Frontal cortex (tissue), 3 donors: ENCODE measurements at regions not wholly inside any gene's neighbourhood (a gene's known extent, or its start where the extent isn't known, plus 50 kb on each side); places are given as distances from the start of the nearest gene placed in this dataset.
"Not testable (repeated sequence)": the region's sequence is repeated elsewhere in the genome, so short reads cannot be mapped to it uniquely, and the experiment has no call there.

Experiments used
- DNase-seq, 2 donors: peaks; one replicate each; pipeline ENCODE4 v3.0.0; 2012; ENCODE audit warnings: low spot score in 2 of 2
- FAIRE-seq: peaks from 2 replicates; lab custom pipeline; 2012; peaks lifted over from hg19 to GRCh38; lab: Jason Lieb, UNC
- donor health status: control.
- donor health status: control.
- donor health status: control.

- DNase-seq (no peak), FAIRE-seq (no peak)
Observed at GRCh38 chr11:106275151-106275550, 197.7 kb downstream of the AASDHPPT start.

GRCh38 chr11:106276126-106276525 is 198.7 kb downstream of the AASDHPPT start:
- DNase-seq: no peak
- FAIRE-seq: no peak

GRCh38 chr11:106276859-106277436 is 199.5 kb downstream of the AASDHPPT start:
- DNase-seq (no peak), FAIRE-seq (no peak)

DNA sequence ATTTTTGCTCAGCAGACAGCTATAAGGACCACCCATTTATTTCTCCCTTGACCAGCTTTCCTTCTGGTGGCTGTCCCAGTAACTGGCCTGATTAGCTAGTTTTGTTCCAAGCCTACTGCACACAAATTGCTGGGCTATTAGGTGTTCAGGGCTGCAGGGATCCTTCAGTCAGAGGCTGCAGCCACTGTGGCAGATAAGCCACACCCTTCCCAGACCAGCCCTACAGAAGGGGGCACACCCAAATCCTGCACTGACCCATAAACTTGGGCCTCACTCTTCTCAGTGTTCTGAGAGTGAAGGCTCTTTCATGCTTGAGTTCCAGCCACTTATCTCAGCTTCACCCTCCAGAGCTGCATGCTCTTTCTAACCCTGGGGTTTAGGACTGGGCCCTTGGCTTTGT is 200.0 kb downstream of the AASDHPPT start:
- DNase-seq (no peak), FAIRE-seq (no peak)

DNA sequence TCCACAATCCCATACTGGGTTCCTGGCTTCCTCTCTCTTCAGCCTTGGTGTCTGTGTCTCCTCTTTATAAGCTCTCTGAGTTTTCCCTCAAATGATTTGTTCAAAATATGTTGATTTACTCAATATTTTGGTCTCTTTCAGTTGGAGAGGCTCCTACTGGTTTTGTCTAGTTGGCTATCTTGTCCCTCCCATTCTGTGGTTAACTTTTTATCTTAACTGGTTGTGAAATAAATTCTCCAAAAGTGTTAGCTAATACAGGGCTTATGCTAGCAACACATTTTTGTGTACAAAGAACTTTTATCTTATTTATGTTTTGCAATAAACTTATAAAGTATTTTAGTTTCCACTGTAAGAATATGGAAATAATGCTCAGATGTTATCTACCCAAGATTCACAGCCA is 200.9 kb downstream of the AASDHPPT start:
- no peak for DNase-seq
- FAIRE-seq: no peak

- DNase-seq: no peak
- FAIRE-seq: no peak
Observed at GRCh38 chr11:106280036-106280435, 202.6 kb downstream of the AASDHPPT start.

DNA sequence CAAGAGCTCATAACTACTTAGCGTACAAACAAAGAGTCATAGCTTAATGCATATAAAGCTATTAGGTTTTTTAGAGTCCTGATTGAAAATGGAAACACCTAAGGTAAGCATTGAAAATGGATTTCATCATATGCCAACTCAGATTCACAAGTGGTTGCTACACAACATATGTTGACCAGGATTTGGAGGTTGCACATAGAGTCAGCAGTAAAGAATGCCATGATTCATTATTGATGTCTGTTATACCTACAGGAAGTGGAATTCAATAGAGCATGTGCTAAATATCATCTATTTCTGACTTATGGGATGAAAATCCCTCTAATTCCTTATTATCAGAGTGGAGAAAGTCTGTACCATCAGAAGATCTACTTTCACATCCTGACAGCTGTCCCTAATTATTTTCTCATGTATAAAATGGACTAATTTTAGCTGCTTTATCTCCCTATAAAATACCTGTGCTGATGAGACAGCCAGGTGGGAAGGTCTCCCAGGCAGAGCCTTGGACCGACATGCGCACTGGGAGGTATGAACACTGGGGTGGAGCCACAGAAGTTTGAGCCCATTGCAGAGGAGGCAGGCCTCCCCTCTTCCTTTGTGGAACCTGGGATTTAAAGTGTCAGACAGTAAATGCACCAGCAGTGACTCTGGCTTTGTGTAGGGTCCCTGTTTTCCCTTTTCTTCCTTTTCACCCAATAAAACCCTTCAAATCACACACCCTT is 204.2 kb downstream of the AASDHPPT start:
- no peak for FAIRE-seq

DNA sequence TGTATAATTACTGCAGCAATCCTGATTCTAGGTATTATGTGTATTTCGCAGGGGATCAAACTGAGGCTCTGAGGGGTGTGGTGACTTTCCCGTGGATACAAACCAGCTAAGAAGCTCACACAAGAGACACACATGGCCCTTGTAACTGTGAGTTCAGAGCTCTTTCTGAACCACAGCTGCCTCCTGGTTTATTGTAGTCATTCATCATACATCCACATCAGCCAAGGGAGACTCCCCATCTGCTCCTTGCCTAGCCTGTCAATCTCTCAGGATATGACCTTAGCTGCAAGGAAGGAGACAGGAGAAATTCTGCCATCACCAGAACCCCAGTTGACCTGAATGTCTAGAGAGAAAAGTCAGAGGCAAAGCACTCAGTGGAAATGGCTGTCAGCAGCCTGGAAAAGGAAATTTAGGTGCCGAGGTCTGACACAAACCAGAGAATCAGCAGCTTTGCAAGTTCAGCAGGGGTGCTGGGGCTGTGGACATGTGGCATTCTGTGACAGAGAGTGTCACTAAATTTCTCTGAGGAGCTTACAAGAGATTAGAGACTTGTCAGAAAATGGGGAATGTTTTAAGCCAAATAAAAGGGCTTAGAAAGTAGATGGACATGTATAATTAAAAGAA is 209.5 kb downstream of the AASDHPPT start:
- FAIRE-seq (no peak), DNase-seq (no peak)

More for the DNA sequence above, 204.2 kb downstream of the AASDHPPT start:
- DNase-seq: no peak

- FAIRE-seq: no peak
Observed at GRCh38 chr11:106288057-106288456, 210.6 kb downstream of the AASDHPPT start.

DNA sequence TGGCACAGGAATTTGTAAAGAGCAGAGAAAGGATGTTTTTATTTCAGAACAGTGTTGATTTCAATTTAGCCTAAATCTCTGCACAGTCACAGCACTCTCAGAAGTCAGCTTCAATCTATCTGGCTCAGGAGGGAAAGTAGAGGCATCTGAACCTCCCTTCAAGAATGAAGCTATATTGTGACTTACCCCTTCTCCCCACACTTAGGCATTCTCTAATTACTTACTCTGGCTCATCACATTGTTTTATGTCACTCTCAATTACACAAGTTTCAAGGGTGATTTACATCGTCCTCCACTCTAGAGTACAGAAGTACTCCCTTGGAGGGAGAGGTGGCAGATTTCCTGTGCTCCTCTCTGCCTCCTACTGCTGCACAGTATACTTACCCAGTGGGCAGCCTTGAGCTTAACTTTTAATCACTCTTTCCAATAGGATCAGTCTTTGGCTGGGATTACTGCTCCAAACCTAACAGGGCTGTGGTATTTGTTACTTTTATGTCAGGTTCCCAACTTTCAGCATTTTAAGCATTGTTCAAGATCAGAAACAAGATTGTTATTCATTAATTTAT is 211.4 kb downstream of the AASDHPPT start:
- no peak for DNase-seq
- no peak for FAIRE-seq

More at GRCh38 chr11:106288057-106288456, 210.6 kb downstream of the AASDHPPT start:
- no peak for DNase-seq

DNA sequence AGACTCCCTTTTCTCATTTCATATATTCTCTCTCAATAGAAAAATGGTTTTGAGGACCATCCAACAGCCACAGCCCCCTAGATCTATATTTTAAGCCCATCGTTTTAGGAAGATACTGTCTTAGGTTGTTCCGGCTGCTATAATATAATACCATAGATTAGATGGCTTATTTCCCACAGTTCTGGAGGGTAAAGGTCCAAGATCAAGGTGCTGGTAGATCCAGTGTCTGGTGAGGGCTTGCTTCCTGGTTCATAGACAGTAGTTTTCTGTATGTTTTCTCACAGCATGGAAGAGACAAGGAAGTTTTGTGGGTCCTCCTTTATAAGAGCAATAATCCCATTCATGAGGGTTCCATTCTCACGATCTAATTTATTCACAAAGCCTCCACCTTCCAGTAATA is 215.1 kb downstream of the AASDHPPT start:
- FAIRE-seq: no peak
- no peak for DNase-seq

GRCh38 chr11:106295974-106296373 is 218.5 kb downstream of the AASDHPPT start:
- FAIRE-seq: no peak
- DNase-seq: no peak

GRCh38 chr11:106302416-106302815 is 225.0 kb downstream of the AASDHPPT start:
- DNase-seq (no peak), FAIRE-seq (no peak)

DNA sequence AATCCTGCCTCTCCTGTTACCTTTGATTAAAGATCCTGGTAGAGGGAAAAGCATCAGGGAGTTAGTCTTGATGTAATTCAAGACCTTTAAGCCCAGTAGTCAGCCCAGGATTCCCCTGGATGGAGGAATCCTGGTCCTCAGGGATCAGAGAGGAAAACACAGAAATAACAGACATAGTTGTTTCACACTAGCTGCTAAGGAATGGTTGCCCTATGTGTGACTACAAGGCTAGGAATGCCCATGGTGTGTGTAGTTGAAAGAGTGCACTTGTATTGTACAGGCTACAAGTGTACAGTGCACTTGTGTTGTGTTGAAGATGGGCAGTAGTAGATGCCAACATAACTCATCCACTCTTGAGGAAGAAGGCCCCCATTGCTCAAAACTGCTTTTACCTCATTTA is 226.8 kb downstream of the AASDHPPT start:
- DNase-seq (no peak), FAIRE-seq (no peak)

DNA sequence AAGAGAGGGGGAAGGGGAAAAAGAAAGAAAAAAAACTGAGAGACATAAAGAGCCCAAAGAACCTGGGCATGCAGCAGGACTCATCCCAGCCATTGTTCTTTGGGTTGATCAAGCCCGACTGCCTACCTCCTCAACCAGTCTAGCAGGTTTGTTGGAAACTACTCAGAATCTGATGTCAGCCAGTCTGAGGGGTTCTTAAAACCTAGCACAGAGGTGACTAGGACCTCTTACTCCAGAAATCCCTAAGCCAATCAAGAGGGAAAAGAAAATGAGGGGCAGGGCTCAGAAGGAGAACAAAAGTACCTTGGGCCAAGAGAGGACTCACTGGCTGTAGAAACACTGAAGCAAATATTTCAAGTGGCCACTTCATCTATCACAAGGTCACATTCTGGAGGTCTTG is 228.0 kb downstream of the AASDHPPT start:
- no peak for DNase-seq
- FAIRE-seq: no peak

DNA sequence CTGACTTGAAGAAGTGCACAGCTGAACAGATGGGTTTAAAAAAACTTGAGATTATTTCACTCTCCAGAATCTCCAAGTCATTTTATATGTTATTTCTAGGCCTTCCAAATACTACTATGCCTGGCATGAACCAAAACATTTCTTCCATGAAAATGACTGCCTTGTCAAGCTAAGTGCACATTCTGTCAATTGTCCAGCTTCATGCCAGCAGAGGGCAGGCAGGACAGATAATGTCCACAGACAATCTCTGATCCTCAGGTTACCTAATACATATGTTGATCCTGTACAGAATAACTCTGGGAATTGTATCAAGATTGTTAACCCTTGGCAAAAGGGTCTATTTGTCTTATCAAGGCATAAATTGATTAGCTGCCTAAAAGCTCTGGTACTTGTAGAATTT is 229.5 kb downstream of the AASDHPPT start:
- FAIRE-seq (no peak), DNase-seq (no peak)

GRCh38 chr11:106309070-106309684 is 231.7 kb downstream of the AASDHPPT start:
- DNase-seq (no peak), FAIRE-seq (no peak)

DNA sequence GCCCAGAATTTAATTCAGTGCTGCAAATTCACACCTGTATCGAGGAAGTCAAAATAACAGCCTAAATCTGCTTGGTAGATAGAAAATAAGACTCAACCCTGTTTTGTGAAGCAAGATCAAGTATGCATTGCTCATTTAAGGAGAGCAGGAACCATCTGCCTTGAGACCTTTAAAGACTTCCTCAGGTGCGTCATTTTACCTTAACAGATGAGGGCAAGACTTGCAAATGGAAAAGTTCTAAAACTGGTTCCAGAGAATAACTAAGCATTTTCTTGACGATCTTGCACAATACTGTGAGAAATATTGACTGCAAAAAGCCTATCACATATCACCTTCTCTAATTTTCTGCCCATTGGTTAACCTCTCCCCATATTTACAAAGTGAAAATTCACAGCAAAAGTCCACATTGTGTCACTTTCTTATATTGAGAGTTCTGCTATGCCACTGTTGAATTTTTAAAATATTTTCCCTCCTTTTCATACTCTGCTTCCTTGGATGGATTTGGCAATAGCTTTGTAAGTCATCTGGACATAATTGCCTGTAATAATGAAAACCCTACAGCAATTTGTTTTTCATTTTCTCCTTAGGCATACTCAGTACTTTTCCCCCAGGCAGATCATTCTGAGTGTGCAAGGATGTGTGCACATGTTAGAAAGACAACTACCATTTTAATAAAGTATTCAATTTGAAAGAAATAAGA is 234.2 kb downstream of the AASDHPPT start:
- FAIRE-seq: no peak

GRCh38 chr11:106317208-106317773 is 239.8 kb downstream of the AASDHPPT start:
- not testable (repeated sequence) for DNase-seq, FAIRE-seq

More for the DNA sequence above, 234.2 kb downstream of the AASDHPPT start:
- DNase-seq: no peak

DNA sequence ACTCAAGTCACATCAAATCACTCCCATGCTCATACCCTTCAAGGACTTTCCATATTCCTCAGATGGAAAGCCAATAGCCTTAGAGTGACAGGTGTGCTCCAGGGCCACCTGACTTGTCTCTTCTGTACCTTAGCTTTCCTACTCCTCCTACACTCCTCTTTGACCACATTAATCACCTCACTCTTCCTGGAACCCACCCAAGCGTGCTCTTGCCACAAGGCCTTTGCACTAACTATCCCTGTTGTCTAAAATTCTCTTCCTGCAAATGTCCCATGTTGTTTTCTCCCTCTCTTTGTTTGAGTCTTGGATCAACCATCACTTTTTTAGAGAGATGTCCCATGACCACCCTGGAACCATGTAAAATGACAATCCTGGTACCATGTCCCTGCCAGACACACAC is 244.1 kb downstream of the AASDHPPT start:
- FAIRE-seq (no peak), DNase-seq (no peak)
